Lung (tissue), 11 donors: ENCODE measurements at regions not wholly inside any gene's neighbourhood (a gene's known extent, or its start where the extent isn't known, plus 50 kb on each side); places are given as distances from the start of the nearest gene placed in this dataset.

Experiments used
- ATAC-seq: fragments of 200-7000 bp; cut with Tn5 transposase; one replicate; pipeline ENCODE4 v1.9.1; 2020; ENCODE audit warnings: moderate number of reproducible peaks; ENCODE audit not compliant: insufficient read depth, low FRiP score
- DNase-seq, 3 donors: peaks; one replicate each; pipeline ENCODE4 v3.0.0-alpha.2; 2013 to 2017
- H3K27ac ChIP-seq, 2 donors: one replicate each; pipeline ENCODE4 v1.5.1; 2013; ENCODE audit warnings: mild to moderate bottlenecking in 2 of 2, moderate library complexity in 2 of 2, control low read depth in 1 of 2, inconsistent platforms in 1 of 2, low read depth in 1 of 2, low read length in 1 of 2
- H3K27me3 ChIP-seq, 3 donors: one replicate each; pipeline ENCODE4 v1.5.1; 2013; ENCODE audit warnings: low read length in 2 of 3; ENCODE audit not compliant: control insufficient read depth in 3 of 3, insufficient read depth in 3 of 3
- H3K36me3 ChIP-seq, 4 donors: one replicate each; pipeline ENCODE4 v1.5.1; 2013; ENCODE audit warnings: low read length in 4 of 4, mild to moderate bottlenecking in 1 of 4, moderate library complexity in 1 of 4; ENCODE audit not compliant: control insufficient read depth in 4 of 4, insufficient read depth in 4 of 4
- H3K4me1 ChIP-seq, 5 donors: one replicate each; pipeline ENCODE4 v1.5.1; 2013; ENCODE audit warnings: low read length in 5 of 5, mild to moderate bottlenecking in 2 of 5, moderate library complexity in 1 of 5; ENCODE audit not compliant: control insufficient read depth in 5 of 5, insufficient read depth in 5 of 5
- H3K4me3 ChIP-seq: one replicate; pipeline ENCODE4 v1.5.1; 2013; ENCODE audit warnings: mild to moderate bottlenecking, control low read depth, moderate library complexity
- H3K9ac ChIP-seq, 2 donors: one replicate each; pipeline ENCODE4 v1.5.1; 2013; ENCODE audit warnings: low read length in 2 of 2, control low read depth in 1 of 2; ENCODE audit not compliant: insufficient read depth in 1 of 2
- H3K9me3 ChIP-seq, 4 donors: one replicate each; pipeline ENCODE4 v1.5.1; 2013; ENCODE audit warnings: low read length in 3 of 4, mild to moderate bottlenecking in 1 of 4, moderate library complexity in 1 of 4; ENCODE audit not compliant: control insufficient read depth in 4 of 4, insufficient read depth in 3 of 4
- WGBS, 2 donors: extraction: QIAGEN DNeasy Blood & Tissue Kit; methylation state at CpG; one replicate each; pipeline ENCODE4 v1.1.7; 2013; 5-methylcytosine and 5-hydroxymethylcytosine counted together
- TF ChIP-seq, protein P1 (sequence below): IDR thresholded peaks from 2 replicates; pipeline ENCODE4 v1.5.1; 2012; ENCODE audit warnings: mild to moderate bottlenecking; ENCODE audit errors: control extremely low read depth, extremely low read depth
- donor health status: control.
- donor health status: control.
- donor health status: Bipolar disorder and iron deficiency.
- donor health status: healthy.
- donor health status: DM: yes; HTN: yes; CAD: no.

DNA sequence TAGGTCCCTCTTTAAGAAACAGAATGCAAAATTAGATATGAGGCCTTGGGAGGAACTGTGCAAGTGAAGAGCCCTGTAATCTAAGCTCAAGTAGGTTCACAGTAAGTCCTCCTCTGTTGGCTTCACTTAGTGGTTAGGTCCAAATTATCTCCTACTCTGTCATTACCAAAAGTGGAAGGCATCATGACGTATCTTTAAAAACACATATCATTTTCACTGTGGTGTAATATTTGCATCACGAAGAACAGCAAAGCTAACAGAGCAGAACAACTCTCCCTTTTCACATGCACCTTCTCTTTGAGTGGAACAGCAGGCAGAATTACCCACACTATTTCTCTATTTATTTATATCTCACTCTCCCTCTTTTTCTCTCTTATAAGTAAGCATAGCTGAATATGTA, 240.5 kb upstream of the CCNH start:
- Histone ChIP-seq H3K9ac (no peak overlapping the region), H3K4me3 (no peak overlapping the region), H3K36me3 (no peaks in the 10 kb centered on the region), H3K27me3 (no peaks in the 10 kb centered on the region), H3K9me3 (no peaks in the 10 kb centered on the region), H3K4me1 (no peaks in the 10 kb centered on the region), H3K27ac (no peak overlapping the region)
- ATAC-seq (no peak), DNase-seq (no peak)
- TF ChIP-seq, protein P1, sequence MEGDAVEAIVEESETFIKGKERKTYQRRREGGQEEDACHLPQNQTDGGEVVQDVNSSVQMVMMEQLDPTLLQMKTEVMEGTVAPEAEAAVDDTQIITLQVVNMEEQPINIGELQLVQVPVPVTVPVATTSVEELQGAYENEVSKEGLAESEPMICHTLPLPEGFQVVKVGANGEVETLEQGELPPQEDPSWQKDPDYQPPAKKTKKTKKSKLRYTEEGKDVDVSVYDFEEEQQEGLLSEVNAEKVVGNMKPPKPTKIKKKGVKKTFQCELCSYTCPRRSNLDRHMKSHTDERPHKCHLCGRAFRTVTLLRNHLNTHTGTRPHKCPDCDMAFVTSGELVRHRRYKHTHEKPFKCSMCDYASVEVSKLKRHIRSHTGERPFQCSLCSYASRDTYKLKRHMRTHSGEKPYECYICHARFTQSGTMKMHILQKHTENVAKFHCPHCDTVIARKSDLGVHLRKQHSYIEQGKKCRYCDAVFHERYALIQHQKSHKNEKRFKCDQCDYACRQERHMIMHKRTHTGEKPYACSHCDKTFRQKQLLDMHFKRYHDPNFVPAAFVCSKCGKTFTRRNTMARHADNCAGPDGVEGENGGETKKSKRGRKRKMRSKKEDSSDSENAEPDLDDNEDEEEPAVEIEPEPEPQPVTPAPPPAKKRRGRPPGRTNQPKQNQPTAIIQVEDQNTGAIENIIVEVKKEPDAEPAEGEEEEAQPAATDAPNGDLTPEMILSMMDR: no peak
- WGBS, 2 donors: 84 to 88% methylated on average over 2 of the region's 2 CpGs

- Histone ChIP-seq H3K27ac (no peak overlapping the region), H3K4me3 (no peak overlapping the region), H3K4me1 (no peaks in the 10 kb centered on the region), H3K9ac (no peak overlapping the region), H3K27me3 (no peaks in the 10 kb centered on the region), H3K9me3 (no peaks in the 10 kb centered on the region), H3K36me3 (no peaks in the 10 kb centered on the region)
- DNase-seq: no peak
- WGBS, 2 donors: 56 to 70% methylated on average over 2 of the region's 2 CpGs
- no peak for ATAC-seq
- TF ChIP-seq, protein P1: no peak
These were observed 237.6 kb upstream of the CCNH start for GRCh38 chr5:87650284-87650683.

DNA sequence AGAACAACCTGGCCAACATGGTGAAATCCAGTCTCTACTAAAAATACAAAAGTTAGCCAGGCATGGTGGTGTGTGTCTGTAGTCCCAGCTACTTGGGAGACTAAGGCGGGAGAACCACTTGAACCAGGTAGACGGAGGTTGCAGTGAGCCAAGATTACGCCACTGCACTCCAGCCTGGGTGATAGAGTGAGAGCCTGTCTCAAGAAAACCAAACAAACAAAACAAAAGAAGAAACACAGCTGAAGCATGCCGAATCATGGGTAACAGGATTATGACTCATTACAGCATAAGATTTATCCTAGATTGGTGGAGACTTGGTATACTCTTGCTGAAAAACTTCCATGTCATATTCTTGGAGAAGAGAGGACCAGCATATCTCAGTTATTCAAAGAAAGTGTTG, 236.7 kb upstream of the CCNH start:
- H3K4me1 ChIP-seq: no peaks in the 10 kb centered on the region
- no peak for DNase-seq
- no peaks in the 10 kb centered on the region for H3K27me3 ChIP-seq
- H3K9ac ChIP-seq: no peak overlapping the region
- no peak for ATAC-seq
- no peak overlapping the region for H3K27ac ChIP-seq
- H3K36me3 ChIP-seq: no peaks in the 10 kb centered on the region
- TF ChIP-seq, protein P1: no peak
- H3K4me3 ChIP-seq: no peak overlapping the region
- no peaks in the 10 kb centered on the region for H3K9me3 ChIP-seq
- WGBS, 2 donors: 61 to 80% methylated on average over 4 of the region's 4 CpGs

- H3K4me3 ChIP-seq: no peak overlapping the region
- H3K9ac ChIP-seq: no peak overlapping the region
- no peak for DNase-seq
- no peaks in the 10 kb centered on the region for H3K36me3 ChIP-seq
- no peak for ATAC-seq
- TF ChIP-seq, protein P1: no peak
- no peaks in the 10 kb centered on the region for H3K4me1 ChIP-seq
- no peak overlapping the region for H3K27ac ChIP-seq
- 73 to 78% methylated on average over 3 of the region's 3 CpGs for WGBS, 2 donors
- no peaks in the 10 kb centered on the region for H3K9me3 ChIP-seq
- H3K27me3 ChIP-seq: no peaks in the 10 kb centered on the region
These were observed 232.5 kb upstream of the CCNH start for GRCh38 chr5:87645224-87645623.
